Cardiac fibroblast (primary cell): ENCODE measurements at regions not wholly inside any gene's neighbourhood (a gene's known extent, or its start where the extent isn't known, plus 50 kb on each side); places are given as distances from the start of the nearest gene placed in this dataset.
"Not testable (repeated sequence)": the region's sequence is repeated elsewhere in the genome, so short reads cannot be mapped to it uniquely, and the experiment has no call there.

Experiments
- DNase-seq, 2 donors: peaks; one replicate each; pipeline versions ENCODE4 v3.0.0 to v3.0.0-alpha.2; 2010; ENCODE audit warnings: low read depth in 2 of 2
- H3K4me3 ChIP-seq, 2 donors: replicated peaks in 1 of 2; 1 replicate in 1 of 2; 2 replicates in 1 of 2; pipeline ENCODE4 v1.5.1; 2011; ENCODE audit warnings: low read depth in 2 of 2, low read length in 2 of 2, mild to moderate bottlenecking in 2 of 2, moderate library complexity in 1 of 2
- TF ChIP-seq, protein P1 (sequence below): IDR thresholded peaks from one replicate; pipeline ENCODE4 v1.5.1; 2011; ENCODE audit warnings: low read depth, mild to moderate bottlenecking, low read length, inconsistent platforms

DNA sequence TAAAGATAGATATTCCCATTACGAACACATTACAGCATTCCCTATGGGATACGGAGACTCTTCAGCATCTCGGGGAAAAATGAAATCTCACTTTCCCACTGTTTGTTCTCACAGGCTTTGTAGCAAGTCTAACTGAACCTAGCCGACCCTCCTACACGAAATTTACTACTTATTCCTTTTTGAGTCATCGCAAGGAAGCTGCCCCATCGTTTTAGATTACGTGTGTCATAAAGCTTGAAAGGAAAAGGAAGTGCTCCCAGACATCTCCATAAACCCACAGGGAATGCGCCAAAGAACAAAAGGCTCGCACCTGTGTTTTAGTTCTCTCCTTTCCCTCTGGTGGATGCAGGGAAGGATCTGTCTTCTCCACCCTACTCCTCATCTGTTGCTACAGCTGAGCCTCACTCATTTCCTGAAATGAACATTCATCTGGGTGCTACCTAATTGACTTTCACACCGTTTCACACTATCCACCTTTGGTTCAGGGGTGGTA lies 76.2 kb upstream of the STK39 start:
- TF ChIP-seq, protein P1, sequence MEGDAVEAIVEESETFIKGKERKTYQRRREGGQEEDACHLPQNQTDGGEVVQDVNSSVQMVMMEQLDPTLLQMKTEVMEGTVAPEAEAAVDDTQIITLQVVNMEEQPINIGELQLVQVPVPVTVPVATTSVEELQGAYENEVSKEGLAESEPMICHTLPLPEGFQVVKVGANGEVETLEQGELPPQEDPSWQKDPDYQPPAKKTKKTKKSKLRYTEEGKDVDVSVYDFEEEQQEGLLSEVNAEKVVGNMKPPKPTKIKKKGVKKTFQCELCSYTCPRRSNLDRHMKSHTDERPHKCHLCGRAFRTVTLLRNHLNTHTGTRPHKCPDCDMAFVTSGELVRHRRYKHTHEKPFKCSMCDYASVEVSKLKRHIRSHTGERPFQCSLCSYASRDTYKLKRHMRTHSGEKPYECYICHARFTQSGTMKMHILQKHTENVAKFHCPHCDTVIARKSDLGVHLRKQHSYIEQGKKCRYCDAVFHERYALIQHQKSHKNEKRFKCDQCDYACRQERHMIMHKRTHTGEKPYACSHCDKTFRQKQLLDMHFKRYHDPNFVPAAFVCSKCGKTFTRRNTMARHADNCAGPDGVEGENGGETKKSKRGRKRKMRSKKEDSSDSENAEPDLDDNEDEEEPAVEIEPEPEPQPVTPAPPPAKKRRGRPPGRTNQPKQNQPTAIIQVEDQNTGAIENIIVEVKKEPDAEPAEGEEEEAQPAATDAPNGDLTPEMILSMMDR = no peak
- H3K4me3 ChIP-seq = no peak overlapping the region
- peak in 1 of 2 donors; percentile 32 for DNase-seq

DNA sequence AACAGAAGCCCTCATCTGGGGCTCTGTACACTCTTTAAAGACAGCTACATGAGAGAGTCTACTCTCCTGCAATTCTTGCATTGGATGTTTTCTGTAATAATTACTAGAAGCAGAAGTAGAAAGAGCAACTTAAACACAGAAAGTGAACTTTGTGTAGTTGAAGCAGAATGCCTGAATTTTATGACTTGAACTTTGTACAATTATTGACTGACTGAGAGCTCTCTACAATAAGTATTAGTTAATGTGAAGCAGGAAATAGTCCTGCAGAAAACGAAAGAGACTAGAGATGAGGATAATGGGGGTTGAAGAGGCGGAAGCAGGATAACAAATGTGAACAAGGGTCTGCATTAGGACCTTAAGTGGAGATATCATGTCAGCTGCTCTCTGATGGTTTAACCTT lies 79.2 kb upstream of the STK39 start:
- TF ChIP-seq, protein P1 = no peak
- no peak for DNase-seq
- no peak overlapping the region for H3K4me3 ChIP-seq

DNA sequence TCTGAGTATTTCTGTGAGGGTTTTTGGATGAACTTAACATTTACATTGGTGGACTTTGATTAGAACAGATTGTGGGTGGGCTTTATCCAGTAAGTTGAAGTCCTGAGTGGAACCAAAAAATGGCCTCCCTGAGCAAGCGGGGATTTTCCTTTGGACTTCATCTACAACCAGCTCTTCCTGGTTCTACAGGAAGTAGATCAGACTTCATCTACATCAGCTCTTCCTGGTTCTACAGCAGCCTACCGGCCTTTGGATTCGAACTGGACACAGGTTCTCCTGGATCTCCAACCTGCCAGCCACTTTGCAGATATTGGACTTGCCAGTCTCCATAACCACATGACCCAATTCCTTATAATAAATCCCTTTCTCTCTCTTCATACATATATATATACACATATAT lies 79.9 kb upstream of the STK39 start:
- TF ChIP-seq, protein P1 = no peak
- H3K4me3 ChIP-seq = no peak overlapping the region
- no peak for DNase-seq

DNA sequence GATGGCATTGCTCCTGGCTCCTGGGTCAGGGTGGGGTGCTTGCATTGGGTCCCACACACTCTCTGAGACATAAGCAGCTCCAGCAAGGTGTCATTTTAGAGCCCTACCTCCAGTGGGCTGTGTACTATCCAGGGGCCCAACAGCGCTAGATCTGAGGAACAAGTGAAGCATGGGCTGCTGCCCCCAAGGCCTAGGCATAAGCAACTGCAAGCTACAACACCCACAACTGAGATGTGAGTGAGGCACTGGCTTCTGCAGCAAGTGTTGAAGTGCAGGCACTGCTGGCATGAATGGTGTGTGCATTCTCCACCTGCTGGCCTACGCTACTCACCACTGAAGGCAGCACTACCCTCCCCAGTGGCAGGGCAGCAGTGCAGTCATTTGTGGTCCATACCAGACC lies 81.0 kb upstream of the STK39 start:
- TF ChIP-seq, protein P1 = no peak
- H3K4me3 ChIP-seq = no peak overlapping the region
- DNase-seq = no peak

DNA sequence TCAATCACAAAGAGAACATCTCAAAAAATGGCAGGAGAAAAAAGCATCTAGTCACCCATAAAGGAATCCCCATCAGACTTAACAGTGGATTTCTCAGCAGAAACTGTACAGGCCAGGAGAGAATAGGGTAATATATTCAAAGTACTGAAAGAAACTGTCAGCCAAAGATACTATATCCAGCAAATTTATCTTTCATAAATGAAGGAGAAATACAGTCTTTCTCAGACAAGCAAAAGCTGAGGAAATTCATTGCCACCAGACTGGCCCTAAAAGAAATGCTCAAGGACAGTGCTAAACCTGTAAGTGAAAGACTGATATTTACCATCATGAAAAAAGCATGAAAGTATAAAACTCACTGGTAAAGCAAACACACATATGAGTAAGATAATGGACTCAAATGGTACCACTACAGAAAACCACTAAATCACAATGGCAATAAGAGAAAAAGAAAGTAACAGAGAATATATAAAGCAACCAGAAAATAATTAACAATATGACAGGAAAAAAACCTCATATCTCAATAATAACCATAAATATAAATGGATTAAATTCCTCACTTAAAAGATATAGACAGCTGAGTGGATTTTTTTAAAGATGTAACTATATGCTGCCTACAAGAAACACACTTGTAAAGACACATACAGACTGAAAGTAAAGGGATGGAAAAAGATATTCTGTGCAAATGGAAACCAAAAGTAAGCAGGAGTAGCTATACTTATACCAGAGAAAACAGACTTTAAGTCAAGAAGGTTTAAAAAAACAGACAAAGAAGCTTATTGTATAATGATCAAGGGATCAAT lies 83.4 kb upstream of the STK39 start:
- no peak overlapping the region for H3K4me3 ChIP-seq
- TF ChIP-seq, protein P1 = no peak
- no peak for DNase-seq

DNA sequence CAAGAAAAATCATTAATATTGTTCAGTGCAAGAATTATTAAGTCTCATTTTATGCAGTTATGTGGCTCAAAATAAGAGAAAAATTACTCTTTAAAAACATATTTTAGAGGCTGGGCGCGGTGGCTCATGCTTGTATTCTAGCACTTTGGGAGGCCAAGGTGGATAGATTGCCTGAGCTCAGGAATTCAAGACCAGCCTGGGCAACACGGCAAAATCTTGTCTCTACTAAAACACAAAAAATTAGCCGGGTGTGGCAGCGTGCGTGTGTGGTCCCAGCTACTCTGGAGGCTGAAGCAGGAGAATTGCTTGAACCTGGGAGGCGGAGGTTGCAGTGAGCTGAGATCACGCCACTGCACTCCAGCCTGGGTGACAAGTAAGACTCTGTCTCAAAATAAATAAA lies 87.9 kb upstream of the STK39 start:
- DNase-seq = not testable (repeated sequence)

DNA sequence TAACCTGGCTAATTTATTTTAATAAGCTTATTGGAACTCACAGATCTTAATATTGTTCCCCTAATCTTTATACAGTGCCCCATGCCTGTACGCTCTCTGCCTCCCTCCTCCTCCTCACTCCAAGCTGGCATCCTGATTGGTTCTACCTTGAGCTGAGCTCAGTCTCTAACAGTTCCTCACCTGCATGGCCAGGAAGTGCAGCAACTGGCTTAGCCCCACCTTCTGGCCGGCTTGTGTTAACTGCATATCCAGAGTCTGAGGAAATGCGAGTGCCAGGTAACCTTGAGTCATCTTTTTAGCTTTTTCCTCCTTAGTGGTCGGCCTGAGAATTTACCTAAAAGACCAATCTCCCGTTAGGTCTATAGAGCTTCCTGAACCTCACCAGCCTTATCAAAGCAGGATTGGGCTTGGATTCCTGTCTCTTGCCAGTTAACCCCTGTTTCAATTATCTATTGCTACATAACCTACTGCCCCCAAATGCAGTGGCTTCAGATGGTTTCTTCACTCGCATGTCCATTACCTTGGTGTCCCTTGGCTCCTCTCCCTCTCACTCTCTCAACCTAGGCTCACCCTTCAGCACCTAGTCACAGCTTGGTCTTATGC lies 89.5 kb upstream of the STK39 start:
- TF ChIP-seq, protein P1 = peak; percentile 20
- no peak for DNase-seq
- H3K4me3 ChIP-seq = no peak overlapping the region

More for the DNA sequence above, 87.9 kb upstream of the STK39 start:
- not testable (repeated sequence) for H3K4me3 ChIP-seq
